HepG2 (cell line): ENCODE measurements at regions not wholly inside any gene's neighbourhood (a gene's known extent, or its start where the extent isn't known, plus 50 kb on each side); places are given as distances from the start of the nearest gene placed in this dataset.

ENCODE experiments used
- ATAC-seq: fragments of 200-7000 bp; cut with Tn5 transposase; 3 replicates; pipeline ENCODE4 v1.9.1; 2020; ENCODE audit warnings: mild to moderate bottlenecking, moderate library complexity
- BruUV-seq: library from RNA; stranded (reverse); fragments of 400-500 nt; replicated peaks from 2 replicates; lab custom pipeline; 2021; lab: Mats Ljungman, UMichigan
- CTCF ChIA-PET: fragments of 300-600 bp; formaldehyde crosslinking; extraction: SDS; loops from one replicate; lab custom pipeline; 2021; ENCODE audit warnings: low total read pairs, inconsistent platforms, low intra/inter-chr PET ratio; lab: Yijun Ruan, JAX
- POLR2A ChIA-PET: fragments of 350-600 bp; sonication (Branson Sonifier 250); formaldehyde crosslinking; loops from one replicate; lab custom pipeline; 2020; ENCODE audit warnings: antibody characterized with exemption, inconsistent platforms; lab: Yijun Ruan, JAX
- DNase-seq: peaks from one replicate; pipeline ENCODE4 v3.0.0-alpha.2; 2015; ENCODE audit warnings: low spot score
- FAIRE-seq: peaks from 3 replicates; lab custom pipeline; 2011; peaks lifted over from hg19 to GRCh38; lab: Jason Lieb, UNC
- H2AFZ ChIP-seq: one replicate; pipeline ENCODE4 v1.6.1; 2011; ENCODE audit warnings: low read length, inconsistent platforms
- H3K27ac ChIP-seq: fragments of 300-600 bp; 3 replicates; pipeline ENCODE4 v1.8.0; 2011; ENCODE audit warnings: mixed run types, mild to moderate bottlenecking, mixed read lengths, low read length, inconsistent platforms; ENCODE audit not compliant: insufficient read depth; ENCODE audit errors: extremely low read length
- H3K27me3 ChIP-seq, 2 experiments: fragments of 200-600 bp in 1 of 2; 2 replicates in 1 of 2; 3 replicates in 1 of 2; pipeline versions ENCODE4 v1.6.0 to v1.8.0; 2011; ENCODE audit warnings: low read length in 2 of 2, mild to moderate bottlenecking in 2 of 2, moderate library complexity in 2 of 2, inconsistent platforms in 1 of 2; ENCODE audit not compliant: insufficient read depth in 2 of 2, control insufficient read depth in 1 of 2
- H3K36me3 ChIP-seq, 2 experiments: fragments of 200-600 bp in 1 of 2; replicated peaks in 1 of 2; 2 replicates in 1 of 2; 3 replicates in 1 of 2; pipeline versions ENCODE4 v1.5.1 to v1.8.0; 2011; ENCODE audit warnings: low read length in 2 of 2, inconsistent platforms in 1 of 2; ENCODE audit not compliant: insufficient read depth in 2 of 2, control insufficient read depth in 1 of 2
- H3K4me1 ChIP-seq: 2 replicates; pipeline ENCODE4 v1.5.1; 2012; ENCODE audit warnings: low read length, inconsistent platforms; ENCODE audit not compliant: insufficient read depth
- H3K4me2 ChIP-seq: 2 replicates; pipeline ENCODE4 v1.6.0; 2011; ENCODE audit warnings: low read depth, low read length, inconsistent platforms
- H3K4me3 ChIP-seq, 3 experiments: fragments of 200-600 bp in 1 of 3; sonication (generic), shearing (Covaris generic) in 1 of 3; replicated peaks in 1 of 3; 2 replicates each; pipeline ENCODE4 v1.5.1; 2011 to 2016; ENCODE audit warnings: low read length in 3 of 3, inconsistent platforms in 2 of 3, low read depth in 2 of 3, mild to moderate bottlenecking in 2 of 3, control low read depth in 1 of 3, mixed read lengths in 1 of 3; ENCODE audit not compliant: insufficient read depth in 1 of 3
- H3K79me2 ChIP-seq: one replicate; pipeline ENCODE4 v1.6.1; 2011; ENCODE audit warnings: low read length, inconsistent platforms; ENCODE audit not compliant: insufficient read depth
- H3K9ac ChIP-seq: 2 replicates; pipeline ENCODE4 v1.6.0; 2011; ENCODE audit warnings: mild to moderate bottlenecking, low read depth, low read length, inconsistent platforms; ENCODE audit not compliant: insufficient read depth
- H3K9me3 ChIP-seq: 2 replicates; pipeline ENCODE4 v1.5.1; 2012; ENCODE audit warnings: mild to moderate bottlenecking, low read length
- H4K20me1 ChIP-seq: 2 replicates; pipeline ENCODE4 v1.6.0; 2011; ENCODE audit warnings: inconsistent platforms, mild to moderate bottlenecking, low read length, moderate library complexity; ENCODE audit not compliant: insufficient read depth
- BHLHE40 ChIP-seq: IDR thresholded peaks from 2 replicates; pipeline ENCODE4 v1.6.1; 2011; ENCODE audit warnings: low read length, improper control_type of control experiment
- HMGXB4 ChIP-seq, 2 experiments: sonication (generic) in 1 of 2; formaldehyde crosslinking in 1 of 2; IDR thresholded peaks; 2 replicates each; pipeline versions ENCODE4 v1.4.0 to v1.6.1; 2018 to 2020; ENCODE audit warnings: missing genetic modification reagents in 2 of 2, borderline replicate concordance in 1 of 2, low read depth in 1 of 2, mild to moderate bottlenecking in 1 of 2, missing biosample characterization in 1 of 2
- JUND ChIP-seq: sonication (generic); formaldehyde crosslinking; IDR thresholded peaks from 2 replicates; pipeline ENCODE4 v1.8.0; 2022; ENCODE audit warnings: mild to moderate bottlenecking, missing genetic modification reagents
- MAZ ChIP-seq, 2 experiments: sonication (generic) in 1 of 2; formaldehyde crosslinking in 1 of 2; IDR thresholded peaks; 2 replicates each; pipeline versions ENCODE4 v1.5.0 to v1.6.1; 2012 to 2020; ENCODE audit warnings: low read depth in 2 of 2, mild to moderate bottlenecking in 2 of 2, borderline replicate concordance in 1 of 2, improper control_type of control experiment in 1 of 2, low read length in 1 of 2, missing genetic modification reagents in 1 of 2, moderate library complexity in 1 of 2
- PHF20 ChIP-seq: sonication (generic); formaldehyde crosslinking; IDR thresholded peaks from 2 replicates; pipeline ENCODE4 v1.5.0; 2020; ENCODE audit warnings: mild to moderate bottlenecking, missing genetic modification reagents
- TFAP4 ChIP-seq: sonication (generic); IDR thresholded peaks from 2 replicates; pipeline ENCODE4 v1.6.1; 2016; ENCODE audit warnings: low read depth, borderline replicate concordance
- ZBTB1 ChIP-seq: sonication (generic); formaldehyde crosslinking; IDR thresholded peaks from 2 replicates; pipeline ENCODE4 v1.4.0; 2020; ENCODE audit warnings: missing genetic modification reagents, borderline replicate concordance
- ZNF234 ChIP-seq: sonication (generic); formaldehyde crosslinking; conservative IDR thresholded peaks from 2 replicates; pipeline ENCODE4 v1.5.1; 2020; ENCODE audit warnings: mild to moderate bottlenecking, missing genetic modification reagents
- ZNF350 ChIP-seq: sonication (generic); formaldehyde crosslinking; IDR thresholded peaks from 2 replicates; pipeline ENCODE4 v1.4.0; 2020; ENCODE audit warnings: mild to moderate bottlenecking, low read depth, missing genetic modification reagents, borderline replicate concordance
- WGBS: methylation state at CpG from one replicate; pipeline ENCODE4 v1.1.6; 2017; ENCODE audit warnings: low lambda C conversion rate; 5-methylcytosine and 5-hydroxymethylcytosine counted together
- in situ Hi-C: cut with HindIII; loops from 2 replicates; pipeline ENCODE4 v1.10.0; 2017; ENCODE audit warnings: low pct_unique_long_range_greater_than_20kb; ENCODE audit not compliant: extremely low pct_ligation_motif_present
- intact Hi-C: fragments of 100-400 bp; cut with micrococcal nuclease; formaldehyde crosslinking; loops from one replicate; pipeline ENCODE4 v1.10.0; 2022; ENCODE audit not compliant: unreplicated experiment
- TF ChIP-seq, protein P1 (sequence below): sonication (generic); formaldehyde crosslinking; IDR thresholded peaks from 2 replicates; pipeline ENCODE4 v1.4.0; 2020; ENCODE audit warnings: missing genetic modification reagents
- TF ChIP-seq, protein P2 (sequence below): sonication (generic); formaldehyde crosslinking; IDR thresholded peaks from 2 replicates; pipeline ENCODE4 v1.4.0; 2020; ENCODE audit warnings: mild to moderate bottlenecking, missing genetic modification reagents

- TF ChIP-seq, protein P1, sequence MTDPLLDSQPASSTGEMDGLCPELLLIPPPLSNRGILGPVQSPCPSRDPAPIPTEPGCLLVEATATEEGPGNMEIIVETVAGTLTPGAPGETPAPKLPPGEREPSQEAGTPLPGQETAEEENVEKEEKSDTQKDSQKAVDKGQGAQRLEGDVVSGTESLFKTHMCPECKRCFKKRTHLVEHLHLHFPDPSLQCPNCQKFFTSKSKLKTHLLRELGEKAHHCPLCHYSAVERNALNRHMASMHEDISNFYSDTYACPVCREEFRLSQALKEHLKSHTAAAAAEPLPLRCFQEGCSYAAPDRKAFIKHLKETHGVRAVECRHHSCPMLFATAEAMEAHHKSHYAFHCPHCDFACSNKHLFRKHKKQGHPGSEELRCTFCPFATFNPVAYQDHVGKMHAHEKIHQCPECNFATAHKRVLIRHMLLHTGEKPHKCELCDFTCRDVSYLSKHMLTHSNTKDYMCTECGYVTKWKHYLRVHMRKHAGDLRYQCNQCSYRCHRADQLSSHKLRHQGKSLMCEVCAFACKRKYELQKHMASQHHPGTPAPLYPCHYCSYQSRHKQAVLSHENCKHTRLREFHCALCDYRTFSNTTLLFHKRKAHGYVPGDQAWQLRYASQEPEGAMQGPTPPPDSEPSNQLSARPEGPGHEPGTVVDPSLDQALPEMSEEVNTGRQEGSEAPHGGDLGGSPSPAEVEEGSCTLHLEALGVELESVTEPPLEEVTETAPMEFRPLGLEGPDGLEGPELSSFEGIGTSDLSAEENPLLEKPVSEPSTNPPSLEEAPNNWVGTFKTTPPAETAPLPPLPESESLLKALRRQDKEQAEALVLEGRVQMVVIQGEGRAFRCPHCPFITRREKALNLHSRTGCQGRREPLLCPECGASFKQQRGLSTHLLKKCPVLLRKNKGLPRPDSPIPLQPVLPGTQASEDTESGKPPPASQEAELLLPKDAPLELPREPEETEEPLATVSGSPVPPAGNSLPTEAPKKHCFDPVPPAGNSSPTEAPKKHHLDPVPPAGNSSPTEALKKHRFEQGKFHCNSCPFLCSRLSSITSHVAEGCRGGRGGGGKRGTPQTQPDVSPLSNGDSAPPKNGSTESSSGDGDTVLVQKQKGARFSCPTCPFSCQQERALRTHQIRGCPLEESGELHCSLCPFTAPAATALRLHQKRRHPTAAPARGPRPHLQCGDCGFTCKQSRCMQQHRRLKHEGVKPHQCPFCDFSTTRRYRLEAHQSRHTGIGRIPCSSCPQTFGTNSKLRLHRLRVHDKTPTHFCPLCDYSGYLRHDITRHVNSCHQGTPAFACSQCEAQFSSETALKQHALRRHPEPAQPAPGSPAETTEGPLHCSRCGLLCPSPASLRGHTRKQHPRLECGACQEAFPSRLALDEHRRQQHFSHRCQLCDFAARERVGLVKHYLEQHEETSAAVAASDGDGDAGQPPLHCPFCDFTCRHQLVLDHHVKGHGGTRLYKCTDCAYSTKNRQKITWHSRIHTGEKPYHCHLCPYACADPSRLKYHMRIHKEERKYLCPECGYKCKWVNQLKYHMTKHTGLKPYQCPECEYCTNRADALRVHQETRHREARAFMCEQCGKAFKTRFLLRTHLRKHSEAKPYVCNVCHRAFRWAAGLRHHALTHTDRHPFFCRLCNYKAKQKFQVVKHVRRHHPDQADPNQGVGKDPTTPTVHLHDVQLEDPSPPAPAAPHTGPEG (CRISPR knock-in tag), result no peak
- TF ChIP-seq JUND (no peak), MAZ (IDR thresholded peaks at IDR 0.05; ENCODE audit: borderline replicate concordance, low read depth, low read length) (no peak), MAZ (CRISPR knock-in tag; IDR thresholded peaks at IDR 0.05; ENCODE audit: low read depth) (no peak), ZNF234 (CRISPR knock-in tag) (no peak), BHLHE40 (no peak)
Measured at GRCh38 chr11:93906486-93906885, 56.1 kb upstream of the VSTM5 start (continued).

GRCh38 chr11:93907901-93908300 lies 57.5 kb upstream of the VSTM5 start:
- in situ Hi-C loops, result no loop called here
- ChIA-PET POLR2A (no interaction called here), CTCF (no interaction called here)
- Histone ChIP-seq H3K9ac (no peak overlapping the region), H3K27me3 (no peaks in the 10 kb centered on the region; a peak in 1 of 5 replicates), H3K36me3 (no peaks in the 10 kb centered on the region), H3K4me3 (no peak overlapping the region), H3K9me3 (no peaks in the 10 kb centered on the region), H3K79me2 (no peaks in the 10 kb centered on the region), H2AFZ (no peak overlapping the region), H3K4me1 (no peaks in the 10 kb centered on the region; the same call in 1 of the 2 replicates), H4K20me1 (no peaks in the 10 kb centered on the region), H3K27ac (no peak overlapping the region), H3K4me2 (no peak overlapping the region)
- FAIRE-seq (no peak), DNase-seq (no peak), ATAC-seq (no peak)
- BruUV-seq, result no TSS peak
- 0% methylated on average over 1 of the region's 1 CpG for WGBS
- intact Hi-C loops, result no loop called here
- TF ChIP-seq PHF20 (CRISPR knock-in tag), result no peak
- TF ChIP-seq, protein P2, sequence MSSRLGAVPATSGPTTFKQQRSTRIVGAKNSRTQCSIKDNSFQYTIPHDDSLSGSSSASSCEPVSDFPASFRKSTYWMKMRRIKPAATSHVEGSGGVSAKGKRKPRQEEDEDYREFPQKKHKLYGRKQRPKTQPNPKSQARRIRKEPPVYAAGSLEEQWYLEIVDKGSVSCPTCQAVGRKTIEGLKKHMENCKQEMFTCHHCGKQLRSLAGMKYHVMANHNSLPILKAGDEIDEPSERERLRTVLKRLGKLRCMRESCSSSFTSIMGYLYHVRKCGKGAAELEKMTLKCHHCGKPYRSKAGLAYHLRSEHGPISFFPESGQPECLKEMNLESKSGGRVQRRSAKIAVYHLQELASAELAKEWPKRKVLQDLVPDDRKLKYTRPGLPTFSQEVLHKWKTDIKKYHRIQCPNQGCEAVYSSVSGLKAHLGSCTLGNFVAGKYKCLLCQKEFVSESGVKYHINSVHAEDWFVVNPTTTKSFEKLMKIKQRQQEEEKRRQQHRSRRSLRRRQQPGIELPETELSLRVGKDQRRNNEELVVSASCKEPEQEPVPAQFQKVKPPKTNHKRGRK (CRISPR knock-in tag), result no peak
- no peak for TF ChIP-seq ZNF350
- no peak for TF ChIP-seq HMGXB4 (CRISPR knock-in tag; IDR thresholded peaks at IDR 0.05; ENCODE audit: borderline replicate concordance in 1 of 2, low read depth in 1 of 2)
- TF ChIP-seq ZBTB1 (CRISPR knock-in tag), result no peak
- TF ChIP-seq TFAP4, result no peak
